KMS-11 (cell line): ENCODE measurements at regions not wholly inside any gene's neighbourhood (a gene's known extent, or its start where the extent isn't known, plus 50 kb on each side); places are given as distances from the start of the nearest gene placed in this dataset.

ENCODE experiments used
- H2AFZ ChIP-seq: fragments of 200-600 bp; sonication (generic); 2 replicates; pipeline ENCODE4 v1.6.1; 2016; ENCODE audit warnings: antibody characterized with exemption, mixed run types, low read depth
- H3K27ac ChIP-seq: fragments of 200-600 bp; sonication (generic); 2 replicates; pipeline ENCODE4 v1.6.1; 2016; ENCODE audit warnings: mild to moderate bottlenecking, mixed run types
- H3K27me3 ChIP-seq: fragments of 200-600 bp; sonication (generic); 2 replicates; pipeline ENCODE4 v1.6.1; 2017; ENCODE audit warnings: mild to moderate bottlenecking, low read depth, mixed run types, moderate library complexity; ENCODE audit not compliant: insufficient read depth
- H3K36me3 ChIP-seq: fragments of 200-600 bp; sonication (generic); 2 replicates; pipeline ENCODE4 v1.6.1; 2017; ENCODE audit warnings: mild to moderate bottlenecking, mixed run types; ENCODE audit not compliant: insufficient read depth
- H3K4me1 ChIP-seq: fragments of 200-600 bp; sonication (generic); 2 replicates; pipeline ENCODE4 v1.6.1; 2016; ENCODE audit warnings: mild to moderate bottlenecking, low read depth, mixed run types; ENCODE audit not compliant: poor library complexity, severe bottlenecking
- H3K4me2 ChIP-seq: fragments of 200-600 bp; sonication (generic); 2 replicates; pipeline ENCODE4 v1.7.0; 2016; ENCODE audit warnings: mild to moderate bottlenecking, mixed run types
- H3K4me3 ChIP-seq: fragments of 200-600 bp; sonication (generic); IDR thresholded peaks from 2 replicates; pipeline ENCODE4 v1.6.1; 2017; ENCODE audit warnings: low read depth, low read length, mixed read lengths; ENCODE audit not compliant: insufficient read depth
- H3K79me2 ChIP-seq: fragments of 200-600 bp; sonication (generic); 2 replicates; pipeline ENCODE4 v1.6.1; 2016; ENCODE audit warnings: low read depth, mixed run types; ENCODE audit not compliant: insufficient read depth
- H3K9ac ChIP-seq: fragments of 200-600 bp; sonication (generic); 2 replicates; pipeline ENCODE4 v1.6.1; 2016; ENCODE audit warnings: mild to moderate bottlenecking, mixed run types
- H4K20me1 ChIP-seq: fragments of 200-600 bp; sonication (generic); 2 replicates; pipeline ENCODE4 v1.6.1; 2016; ENCODE audit warnings: mild to moderate bottlenecking, mixed run types; ENCODE audit not compliant: insufficient read depth
- CTCF ChIP-seq: fragments of 200-600 bp; sonication (generic); conservative IDR thresholded peaks from 2 replicates; pipeline ENCODE4 v1.6.1; 2017; ENCODE audit warnings: low read depth, mild to moderate bottlenecking, antibody characterized with exemption, low read length, moderate library complexity, mixed read lengths

GRCh38 chr2:221276033-221276432, 296.1 kb downstream of the EPHA4 start:
- no peaks in the 10 kb centered on the region for H3K4me1 ChIP-seq
- no peak overlapping the region for H3K27ac ChIP-seq
- no peak overlapping the region for H3K4me3 ChIP-seq
- no peaks in the 10 kb centered on the region for H4K20me1 ChIP-seq
- TF ChIP-seq CTCF, result no peak
- no peaks in the 10 kb centered on the region for H3K79me2 ChIP-seq
- no peak overlapping the region for H3K9ac ChIP-seq
- H2AFZ ChIP-seq, result no peak overlapping the region
- H3K27me3 ChIP-seq, result no peaks in the 10 kb centered on the region
- H3K36me3 ChIP-seq, result no peaks in the 10 kb centered on the region
- no peak overlapping the region for H3K4me2 ChIP-seq

GRCh38 chr2:221276601-221277000, 295.5 kb downstream of the EPHA4 start:
- Histone ChIP-seq H3K36me3 (no peaks in the 10 kb centered on the region), H3K9ac (no peak overlapping the region), H3K27ac (no peak overlapping the region), H3K4me1 (no peaks in the 10 kb centered on the region), H4K20me1 (no peaks in the 10 kb centered on the region), H3K27me3 (no peaks in the 10 kb centered on the region), H3K79me2 (no peaks in the 10 kb centered on the region), H2AFZ (no peak overlapping the region), H3K4me2 (no peak overlapping the region), H3K4me3 (no peak overlapping the region)
- no peak for TF ChIP-seq CTCF

GRCh38 chr2:221282386-221282785, 289.7 kb downstream of the EPHA4 start:
- no peak overlapping the region for H3K9ac ChIP-seq
- no peaks in the 10 kb centered on the region for H3K27me3 ChIP-seq
- H2AFZ ChIP-seq, result no peak overlapping the region
- H3K4me1 ChIP-seq, result no peaks in the 10 kb centered on the region
- no peak overlapping the region for H3K4me3 ChIP-seq
- no peaks in the 10 kb centered on the region for H3K36me3 ChIP-seq
- H3K4me2 ChIP-seq, result no peak overlapping the region
- H4K20me1 ChIP-seq, result no peaks in the 10 kb centered on the region
- H3K79me2 ChIP-seq, result no peaks in the 10 kb centered on the region
- H3K27ac ChIP-seq, result no peak overlapping the region
- TF ChIP-seq CTCF, result no peak

GRCh38 chr2:221283896-221284545, 288.1 kb downstream of the EPHA4 start:
- Histone ChIP-seq H3K4me2 (no peak overlapping the region), H3K9ac (no peak overlapping the region), H2AFZ (no peak overlapping the region), H3K27ac (no peak overlapping the region), H3K79me2 (no peaks in the 10 kb centered on the region), H3K4me3 (no peak overlapping the region), H3K4me1 (no peaks in the 10 kb centered on the region), H3K36me3 (no peaks in the 10 kb centered on the region), H3K27me3 (no peaks in the 10 kb centered on the region), H4K20me1 (no peaks in the 10 kb centered on the region)
- no peak for TF ChIP-seq CTCF
